Tibial nerve (tissue), 4 donors: ENCODE measurements at regions not wholly inside any gene's neighbourhood (a gene's known extent, or its start where the extent isn't known, plus 50 kb on each side); places are given as distances from the start of the nearest gene placed in this dataset.

ENCODE experiments used
- CTCF ChIP-seq, 5 experiments: fragments of 200-600 bp in 3 of 5; fragments of 450-650 bp in 2 of 5; sonication (generic) in 3 of 5; IDR thresholded peaks; one replicate each; pipeline ENCODE4 v1.5.1; 2016 to 2019; ENCODE audit warnings: antibody characterized with exemption in 5 of 5, mild to moderate bottlenecking in 3 of 5, moderate library complexity in 2 of 5
- EP300 ChIP-seq, 2 donors: sonication (generic); formaldehyde crosslinking; IDR thresholded peaks; one replicate each; pipeline ENCODE4 v1.6.1; 2017; ENCODE audit warnings: antibody characterized with exemption in 2 of 2, mild to moderate bottlenecking in 1 of 2

- TF ChIP-seq CTCF (IDR thresholded peaks at IDR 0.05) = no peak
- no peak for TF ChIP-seq EP300 (IDR thresholded peaks at IDR 0.05)
Observed at GRCh38 chr3:110576960-110577359, 494.7 kb upstream of the NECTIN3 start.
